Mucosa of rectum (tissue), 2 donors: ENCODE measurements at regions not wholly inside any gene's neighbourhood (a gene's known extent, or its start where the extent isn't known, plus 50 kb on each side); places are given as distances from the start of the nearest gene placed in this dataset.

Source experiments
- H3K27ac ChIP-seq, 2 donors: one replicate each; pipeline ENCODE4 v1.7.0; 2013; ENCODE audit warnings: inconsistent platforms in 2 of 2, low read depth in 2 of 2, low read length in 2 of 2
- H3K27me3 ChIP-seq, 2 donors: one replicate each; pipeline ENCODE4 v1.7.0; 2013; ENCODE audit warnings: low read length in 2 of 2; ENCODE audit not compliant: control insufficient read depth in 2 of 2, insufficient read depth in 2 of 2
- H3K36me3 ChIP-seq, 2 donors: one replicate each; pipeline ENCODE4 v1.7.0; 2013; ENCODE audit warnings: low read length in 2 of 2; ENCODE audit not compliant: control insufficient read depth in 2 of 2, insufficient read depth in 2 of 2
- H3K4me1 ChIP-seq, 2 donors: one replicate each; pipeline ENCODE4 v1.7.0; 2013; ENCODE audit warnings: low read length in 2 of 2, mild to moderate bottlenecking in 1 of 2; ENCODE audit not compliant: control insufficient read depth in 2 of 2, insufficient read depth in 2 of 2
- H3K4me3 ChIP-seq, 2 donors: one replicate each; pipeline ENCODE4 v1.7.0; 2013; ENCODE audit warnings: low read length in 2 of 2
- H3K9ac ChIP-seq, 2 donors: one replicate each; pipeline ENCODE4 v1.7.0; 2013; ENCODE audit warnings: low read length in 2 of 2, low read depth in 1 of 2, mild to moderate bottlenecking in 1 of 2
- H3K9me3 ChIP-seq, 2 donors: one replicate each; pipeline ENCODE4 v1.7.0; 2013; ENCODE audit warnings: low read length in 2 of 2; ENCODE audit not compliant: control insufficient read depth in 2 of 2
- donor health status: healthy.
- donor health status: Normal muscosa, but diverticular disease.

DNA sequence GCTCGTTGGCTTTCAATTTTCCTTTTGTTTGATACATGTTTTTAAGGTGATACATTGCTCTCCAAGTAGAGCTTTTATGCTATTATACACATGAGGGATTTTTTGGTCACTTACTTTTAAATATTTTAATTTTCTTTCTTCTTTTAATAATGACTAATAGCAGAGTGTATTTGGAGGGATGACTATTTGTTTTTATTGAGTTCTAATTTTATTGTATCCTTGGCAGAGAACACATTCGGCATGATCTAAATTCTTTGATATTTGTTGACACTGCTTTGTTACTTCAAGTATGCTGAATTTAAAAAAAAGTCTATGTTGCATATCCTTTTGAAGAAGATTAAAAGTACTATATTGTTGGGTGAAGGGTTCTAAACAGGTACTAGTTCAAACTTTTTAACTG, 149.9 kb upstream of the PDZRN3 start:
- Histone ChIP-seq H3K4me3 (no peak overlapping the region), H3K4me1 (no peaks in the 10 kb centered on the region), H3K9ac (no peak overlapping the region), H3K9me3 (no peaks in the 10 kb centered on the region), H3K27ac (no peak overlapping the region), H3K36me3 (no peaks in the 10 kb centered on the region), H3K27me3 (no peaks in the 10 kb centered on the region)

DNA sequence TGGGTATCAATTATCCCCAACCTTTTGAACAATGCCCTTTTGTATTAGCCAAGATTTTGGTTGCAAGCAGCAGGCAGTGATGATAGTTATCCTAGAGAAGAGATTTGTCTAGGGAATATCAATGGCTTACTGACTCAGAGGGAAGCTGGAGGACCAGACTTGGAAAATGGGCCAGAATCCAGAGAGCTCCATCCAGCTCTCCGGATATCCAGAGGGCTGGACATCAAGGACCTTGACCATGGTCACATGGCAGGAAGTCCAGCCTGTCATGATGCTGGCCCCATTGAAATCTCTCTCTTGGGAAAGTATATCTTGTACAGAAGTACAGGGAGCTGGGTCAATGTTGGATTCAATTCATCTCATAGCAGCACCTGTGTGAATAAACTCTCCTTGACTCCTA, 148.5 kb upstream of the PDZRN3 start:
- no peak overlapping the region for H3K4me3 ChIP-seq
- H3K4me1 ChIP-seq: no peaks in the 10 kb centered on the region
- H3K27me3 ChIP-seq: no peaks in the 10 kb centered on the region
- no peak overlapping the region for H3K27ac ChIP-seq
- no peaks in the 10 kb centered on the region for H3K9me3 ChIP-seq
- H3K36me3 ChIP-seq: no peaks in the 10 kb centered on the region
- H3K9ac ChIP-seq: no peak overlapping the region

DNA sequence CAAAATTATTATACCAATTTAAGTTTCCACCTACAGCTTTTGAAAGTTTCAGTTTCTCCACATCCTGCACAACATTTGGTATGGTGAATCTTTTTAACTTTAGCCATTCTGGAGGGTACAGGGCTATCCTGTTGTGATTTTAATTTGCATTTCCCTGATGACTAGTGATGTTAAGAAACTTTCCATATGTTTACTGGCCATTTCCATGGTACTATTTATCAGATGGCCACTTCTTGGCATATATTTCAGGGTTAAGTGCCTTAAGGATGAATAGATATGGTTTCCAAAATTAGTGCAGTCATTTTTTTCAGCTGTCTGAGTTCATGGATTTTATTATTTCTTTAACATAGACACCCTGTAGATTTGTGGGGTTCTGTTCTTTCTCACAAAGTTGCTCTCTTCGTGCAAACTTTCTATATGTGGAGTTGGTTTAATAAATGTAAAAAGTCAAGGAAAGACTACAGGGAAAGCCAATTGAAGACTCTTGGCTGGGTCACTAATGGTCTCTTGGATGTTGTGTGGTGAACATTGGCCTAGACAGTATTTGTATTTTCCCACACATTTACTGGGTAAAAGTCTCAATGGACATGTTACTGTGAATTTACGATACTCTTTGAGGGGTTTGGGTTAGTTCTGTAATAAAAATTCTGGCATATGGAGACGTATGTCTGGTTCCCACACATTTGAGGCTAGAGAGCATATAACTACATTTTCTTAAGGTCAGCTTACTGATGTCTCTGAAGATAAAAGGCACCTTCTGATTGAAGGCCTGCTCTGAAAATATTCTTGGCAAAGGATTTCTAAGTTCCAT, 147.5 kb upstream of the PDZRN3 start:
- Histone ChIP-seq H3K27me3 (no peaks in the 10 kb centered on the region), H3K4me1 (no peaks in the 10 kb centered on the region), H3K9ac (no peak overlapping the region), H3K4me3 (no peak overlapping the region), H3K27ac (no peak overlapping the region), H3K9me3 (no peaks in the 10 kb centered on the region), H3K36me3 (no peaks in the 10 kb centered on the region)

DNA sequence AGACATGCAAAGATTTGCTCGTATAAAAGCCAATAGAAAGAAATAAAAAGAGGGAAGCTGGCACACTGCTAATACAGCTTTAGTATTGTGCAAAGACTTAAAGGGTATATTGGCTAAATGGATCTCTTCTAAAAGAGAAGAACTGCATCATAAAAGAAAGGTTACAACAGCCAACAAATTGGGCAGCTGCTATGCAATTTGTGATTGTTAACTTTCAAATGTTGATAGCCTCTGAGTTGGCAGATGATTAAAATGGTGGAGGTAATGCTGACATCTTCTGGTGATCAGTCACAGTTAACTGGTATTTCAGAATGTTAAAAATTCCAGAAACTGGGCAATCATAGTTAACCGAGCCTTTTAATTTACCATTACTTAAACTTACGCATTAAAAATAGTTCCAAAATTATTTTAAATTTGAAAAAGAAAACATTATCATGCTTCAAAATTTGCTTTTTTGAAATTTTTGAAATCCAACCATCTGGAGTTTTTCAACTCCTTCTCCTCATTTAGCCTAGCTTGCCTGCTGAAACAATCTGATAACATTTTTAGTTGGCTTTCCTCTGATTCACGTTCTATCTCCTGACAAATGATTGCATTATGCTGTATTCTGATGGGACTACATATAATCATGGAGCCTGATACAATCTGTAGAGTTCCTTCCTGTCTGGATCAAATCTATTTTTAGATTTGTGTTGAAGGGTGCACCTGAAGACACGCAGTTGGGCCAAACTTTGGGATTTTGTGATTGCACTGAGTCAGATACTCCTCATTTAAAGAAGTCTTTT, 144.0 kb upstream of the PDZRN3 start:
- H3K4me1 ChIP-seq: no peaks in the 10 kb centered on the region
- H3K4me3 ChIP-seq: no peak overlapping the region
- no peak overlapping the region for H3K9ac ChIP-seq
- no peaks in the 10 kb centered on the region for H3K9me3 ChIP-seq
- H3K27ac ChIP-seq: no peak overlapping the region
- no peaks in the 10 kb centered on the region for H3K27me3 ChIP-seq
- no peaks in the 10 kb centered on the region for H3K36me3 ChIP-seq

DNA sequence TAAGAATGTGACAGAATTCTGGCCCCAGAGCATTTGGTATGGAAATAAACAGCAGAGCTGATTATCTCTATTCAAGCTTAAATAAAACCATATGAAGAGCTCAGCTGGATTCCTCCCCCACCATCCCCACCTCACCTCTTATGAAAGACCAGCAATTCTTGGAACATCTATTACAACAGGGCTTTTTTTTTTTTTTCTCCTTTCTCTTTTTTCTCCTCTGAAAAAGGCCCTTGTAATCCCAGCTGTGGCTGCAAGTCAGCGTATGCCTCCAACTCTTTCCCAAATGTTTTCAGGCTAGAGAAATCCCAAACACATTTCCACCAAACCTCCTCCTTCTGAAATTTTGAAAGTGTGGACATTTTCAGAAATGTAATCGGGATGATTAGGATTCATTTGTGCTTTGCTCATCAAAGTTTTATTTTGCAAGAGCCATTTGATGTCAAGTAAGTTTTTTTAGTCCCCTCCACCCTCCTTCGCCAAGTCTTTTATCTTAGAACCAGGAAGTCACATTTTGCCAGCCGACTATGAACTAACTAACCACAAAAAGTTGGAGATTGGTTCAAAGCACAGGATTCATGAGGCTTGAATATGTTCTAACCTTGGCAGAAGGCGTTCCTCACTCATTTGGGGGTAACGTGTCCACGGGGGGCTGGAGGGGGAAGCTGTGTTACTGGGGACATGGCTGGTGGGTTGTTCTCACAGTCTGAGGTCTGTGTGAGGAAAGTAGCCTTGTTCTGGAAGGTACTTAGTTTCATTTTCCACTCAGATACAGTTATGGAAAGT, 142.0 kb upstream of the PDZRN3 start:
- Histone ChIP-seq H3K27me3 (no peaks in the 10 kb centered on the region), H3K27ac (peak overlapping the region; percentile 45 to 54), H3K4me3 (peak overlapping the region; percentile 19 to 39), H3K9ac (no peak overlapping the region), H3K9me3 (no peaks in the 10 kb centered on the region), H3K36me3 (no peaks in the 10 kb centered on the region), H3K4me1 (no peaks in the 10 kb centered on the region)

DNA sequence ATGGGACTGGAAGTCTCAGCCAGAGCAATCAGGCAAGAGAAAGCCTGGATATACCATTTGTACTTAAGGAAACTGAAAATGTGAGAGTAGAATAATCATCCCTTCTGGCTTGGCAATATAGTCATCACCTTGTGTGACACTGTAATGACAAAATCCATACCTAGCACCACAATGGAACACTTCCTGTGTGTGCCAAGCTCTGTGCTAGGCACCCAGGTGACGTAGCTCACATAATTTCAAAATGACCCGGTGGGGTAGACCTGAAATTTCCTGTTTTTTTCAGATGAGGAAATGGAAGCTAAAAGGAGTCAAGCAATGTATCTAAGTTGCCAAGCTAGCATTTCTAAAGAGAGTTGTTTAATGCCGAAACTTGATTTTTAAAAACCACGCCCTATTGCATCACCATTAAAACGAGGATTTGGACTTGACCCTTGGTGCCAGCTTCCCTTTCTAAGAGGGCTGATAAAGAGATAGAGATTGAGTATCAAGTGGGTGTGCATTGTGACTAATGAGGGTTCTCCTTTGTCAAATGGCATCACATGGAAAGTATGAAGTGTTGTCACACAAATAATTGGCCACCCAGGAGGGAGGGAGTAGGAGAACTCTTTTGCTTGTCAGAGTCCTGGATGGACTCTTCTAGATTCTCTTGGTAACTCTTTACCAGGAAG, 141.3 kb upstream of the PDZRN3 start:
- peak overlapping the region in 1 of 2 donors; percentile 23 for H3K27ac ChIP-seq
- H3K4me1 ChIP-seq: no peaks in the 10 kb centered on the region
- no peaks in the 10 kb centered on the region for H3K27me3 ChIP-seq
- no peak overlapping the region for H3K9ac ChIP-seq
- H3K4me3 ChIP-seq: no peak overlapping the region
- no peaks in the 10 kb centered on the region for H3K9me3 ChIP-seq
- no peaks in the 10 kb centered on the region for H3K36me3 ChIP-seq

DNA sequence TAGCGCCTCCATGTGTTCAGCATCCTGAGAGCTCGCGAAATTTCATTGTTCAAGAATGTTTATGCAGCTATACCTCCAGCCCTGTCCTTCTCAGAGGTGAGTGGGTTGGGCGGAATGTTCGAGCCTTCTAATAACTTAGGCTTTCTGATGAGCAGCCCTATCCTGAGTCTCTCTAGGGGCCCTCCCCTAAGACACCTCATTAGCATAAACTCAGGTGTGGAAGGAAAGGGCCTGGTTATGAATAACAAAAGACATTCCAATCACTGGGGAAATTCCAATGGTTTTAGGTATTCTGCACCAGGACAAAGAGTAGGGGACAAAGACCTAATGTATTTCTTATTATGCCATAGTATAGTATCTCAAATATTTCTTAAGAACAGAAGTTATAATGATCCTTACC, 138.1 kb upstream of the PDZRN3 start:
- no peaks in the 10 kb centered on the region for H3K9me3 ChIP-seq
- no peak overlapping the region for H3K27ac ChIP-seq
- peaks cover 0 to 7% of the 10 kb centered on the region in 2 donors for H3K4me1 ChIP-seq
- H3K4me3 ChIP-seq: no peak overlapping the region
- no peak overlapping the region for H3K9ac ChIP-seq
- no peaks in the 10 kb centered on the region for H3K36me3 ChIP-seq
- no peaks in the 10 kb centered on the region for H3K27me3 ChIP-seq

DNA sequence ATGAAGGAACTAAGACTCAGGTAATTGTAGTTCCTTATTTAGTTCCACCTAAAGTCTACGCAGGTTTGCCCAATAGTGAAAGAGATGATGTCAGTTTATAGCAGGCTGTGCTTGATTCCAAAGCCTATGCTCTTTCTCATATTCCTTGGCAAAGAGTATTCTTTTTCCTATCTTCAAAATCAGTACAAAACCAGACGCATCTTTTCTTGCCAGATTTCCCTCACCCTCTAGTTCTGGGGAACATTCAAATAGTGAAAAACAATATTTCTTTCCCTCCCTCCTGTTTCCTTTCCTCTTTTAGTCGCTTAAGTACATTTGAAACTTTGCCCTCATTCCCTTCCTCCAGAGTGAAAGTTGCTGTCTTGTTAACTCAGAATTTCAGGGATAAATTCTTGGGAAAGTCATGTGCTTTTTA, 134.6 kb upstream of the PDZRN3 start:
- H3K4me3 ChIP-seq: peak overlapping the region; percentile 40 to 51
- H3K4me1 ChIP-seq: peaks cover 0 to 7% of the 10 kb centered on the region in 2 donors
- no peaks in the 10 kb centered on the region for H3K27me3 ChIP-seq
- peak overlapping the region in 1 of 2 donors; percentile 39 for H3K9ac ChIP-seq
- no peaks in the 10 kb centered on the region for H3K36me3 ChIP-seq
- H3K9me3 ChIP-seq: no peaks in the 10 kb centered on the region
- H3K27ac ChIP-seq: peak overlapping the region in 1 of 2 donors; percentile 36

DNA sequence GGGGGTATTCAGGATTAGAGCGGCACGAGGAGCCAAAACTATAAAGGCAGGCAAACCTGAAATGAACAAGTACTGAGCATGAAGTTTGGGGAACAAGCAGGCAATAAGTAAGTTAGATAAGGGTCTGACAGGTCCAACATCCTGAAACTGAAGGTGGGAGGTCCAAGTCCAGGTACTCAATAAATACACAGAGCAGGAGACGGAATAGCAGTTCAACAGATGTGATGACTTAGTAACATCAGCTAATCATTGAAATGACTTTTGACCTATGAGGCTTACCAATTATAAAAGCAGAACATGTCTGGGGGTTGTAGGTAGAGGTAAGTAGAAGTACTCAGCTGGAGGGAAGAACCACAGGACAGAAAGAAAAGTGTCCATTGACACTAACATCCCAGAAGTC, 132.8 kb upstream of the PDZRN3 start:
- Histone ChIP-seq H3K27me3 (no peaks in the 10 kb centered on the region), H3K4me1 (peaks cover 0 to 7% of the 10 kb centered on the region in 2 donors), H3K9me3 (no peaks in the 10 kb centered on the region), H3K4me3 (no peak overlapping the region), H3K27ac (no peak overlapping the region), H3K9ac (no peak overlapping the region), H3K36me3 (no peaks in the 10 kb centered on the region)
